ENCODE measurements at regions not wholly inside any gene's neighbourhood (a gene's known extent, or its start where the extent isn't known, plus 50 kb on each side); places are given as distances from the start of the nearest gene placed in this dataset.

DNA sequence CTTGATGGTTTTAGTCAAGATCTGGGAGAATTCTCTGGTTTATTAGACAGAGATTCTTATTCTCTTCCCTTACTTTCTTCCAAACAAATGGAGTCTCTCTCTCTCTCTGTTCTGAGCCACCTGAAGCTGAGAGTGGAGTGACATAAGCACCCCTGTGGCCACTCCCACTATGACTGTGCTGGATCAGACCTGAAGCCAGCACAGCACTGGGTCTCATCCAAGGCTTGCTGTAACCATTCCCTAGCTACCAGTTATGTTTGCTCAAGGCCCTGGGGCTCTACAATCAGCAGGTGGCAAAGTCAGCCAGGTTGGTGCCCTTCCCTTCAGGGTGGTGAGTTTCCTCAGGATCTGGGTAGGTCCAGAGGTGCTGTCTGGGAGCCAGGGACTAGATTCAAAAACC is 568.5 kb downstream of the AACS start:
- TF ChIP-seq POLR2AphosphoS5 (IDR thresholded peaks at IDR 0.05; ENCODE audit: low read length) (no peak), CEBPB (IDR thresholded peaks at IDR 0.05; ENCODE audit: borderline replicate concordance in 1 of 2, low read depth in 2 of 2, low read length in 2 of 2) (no peak), HDAC6 (IDR thresholded peaks at IDR 0.05; ENCODE audit: unreplicated experiment) (no peak), MAX (IDR thresholded peaks at IDR 0.05; ENCODE audit: low read depth, low read length) (no peak), SKIL (IDR thresholded peaks at IDR 0.05; ENCODE audit: low read depth, poor library complexity, severe bottlenecking) (no peak), FOXM1 (IDR thresholded peaks at IDR 0.05; ENCODE audit: low read depth, low read length) (no peak), RCOR1 (conservative IDR thresholded peaks at IDR 0.05; ENCODE audit: low read depth, low read length) (no peak)
- TF ChIP-seq, protein P1, sequence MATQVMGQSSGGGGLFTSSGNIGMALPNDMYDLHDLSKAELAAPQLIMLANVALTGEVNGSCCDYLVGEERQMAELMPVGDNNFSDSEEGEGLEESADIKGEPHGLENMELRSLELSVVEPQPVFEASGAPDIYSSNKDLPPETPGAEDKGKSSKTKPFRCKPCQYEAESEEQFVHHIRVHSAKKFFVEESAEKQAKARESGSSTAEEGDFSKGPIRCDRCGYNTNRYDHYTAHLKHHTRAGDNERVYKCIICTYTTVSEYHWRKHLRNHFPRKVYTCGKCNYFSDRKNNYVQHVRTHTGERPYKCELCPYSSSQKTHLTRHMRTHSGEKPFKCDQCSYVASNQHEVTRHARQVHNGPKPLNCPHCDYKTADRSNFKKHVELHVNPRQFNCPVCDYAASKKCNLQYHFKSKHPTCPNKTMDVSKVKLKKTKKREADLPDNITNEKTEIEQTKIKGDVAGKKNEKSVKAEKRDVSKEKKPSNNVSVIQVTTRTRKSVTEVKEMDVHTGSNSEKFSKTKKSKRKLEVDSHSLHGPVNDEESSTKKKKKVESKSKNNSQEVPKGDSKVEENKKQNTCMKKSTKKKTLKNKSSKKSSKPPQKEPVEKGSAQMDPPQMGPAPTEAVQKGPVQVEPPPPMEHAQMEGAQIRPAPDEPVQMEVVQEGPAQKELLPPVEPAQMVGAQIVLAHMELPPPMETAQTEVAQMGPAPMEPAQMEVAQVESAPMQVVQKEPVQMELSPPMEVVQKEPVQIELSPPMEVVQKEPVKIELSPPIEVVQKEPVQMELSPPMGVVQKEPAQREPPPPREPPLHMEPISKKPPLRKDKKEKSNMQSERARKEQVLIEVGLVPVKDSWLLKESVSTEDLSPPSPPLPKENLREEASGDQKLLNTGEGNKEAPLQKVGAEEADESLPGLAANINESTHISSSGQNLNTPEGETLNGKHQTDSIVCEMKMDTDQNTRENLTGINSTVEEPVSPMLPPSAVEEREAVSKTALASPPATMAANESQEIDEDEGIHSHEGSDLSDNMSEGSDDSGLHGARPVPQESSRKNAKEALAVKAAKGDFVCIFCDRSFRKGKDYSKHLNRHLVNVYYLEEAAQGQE (IDR thresholded peaks at IDR 0.05; ENCODE audit: low read depth, low read length), result no peak
- TF ChIP-seq, protein P2, sequence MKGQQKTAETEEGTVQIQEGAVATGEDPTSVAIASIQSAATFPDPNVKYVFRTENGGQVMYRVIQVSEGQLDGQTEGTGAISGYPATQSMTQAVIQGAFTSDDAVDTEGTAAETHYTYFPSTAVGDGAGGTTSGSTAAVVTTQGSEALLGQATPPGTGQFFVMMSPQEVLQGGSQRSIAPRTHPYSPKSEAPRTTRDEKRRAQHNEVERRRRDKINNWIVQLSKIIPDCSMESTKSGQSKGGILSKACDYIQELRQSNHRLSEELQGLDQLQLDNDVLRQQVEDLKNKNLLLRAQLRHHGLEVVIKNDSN (IDR thresholded peaks at IDR 0.05; ENCODE audit: borderline replicate concordance, extremely low read length, insufficient read depth, low read depth, low read length), result no peak
